Activated CD8-positive, alpha-beta T cell treated with anti-CD3 and anti-CD28 coated beads, Interleukin-2, amount 10 ng/mL, durations not matched to agents 7 days and 5 days (primary cell): ENCODE measurements at regions not wholly inside any gene's neighbourhood (a gene's known extent, or its start where the extent isn't known, plus 50 kb on each side); places are given as distances from the start of the nearest gene placed in this dataset.

Experiments
- ATAC-seq: fragments of 150-1000 bp; cut with Tn5 transposase; one replicate; pipeline ENCODE4 v1.10.0; 2021; ENCODE audit warnings: moderate library complexity
- CTCF ChIA-PET: fragments of 350-600 bp; sonication (Branson Sonifier 250); formaldehyde crosslinking; loops from one replicate; lab custom pipeline; 2021; ENCODE audit warnings: antibody characterized with exemption; lab: Charles Lee
- POLR2A ChIA-PET: fragments of 350-600 bp; sonication (Branson Sonifier 250); formaldehyde crosslinking; loops from one replicate; lab custom pipeline; 2021; ENCODE audit warnings: antibody characterized with exemption; lab: Charles Lee
- DNase-seq: peaks from one replicate; pipeline ENCODE4 v3.0.0-alpha.2; 2020
- H3K27ac Mint-ChIP-seq: one replicate; pipeline ENCODE4 v1.8.0; 2021; ENCODE audit warnings: mild to moderate bottlenecking, mixed read lengths
- H3K27me3 Mint-ChIP-seq: one replicate; pipeline ENCODE4 v1.8.0; 2021; ENCODE audit warnings: low read depth, mixed read lengths
- H3K36me3 Mint-ChIP-seq: one replicate; pipeline ENCODE4 v1.8.0; 2021; ENCODE audit warnings: low read depth, mixed read lengths
- H3K4me1 Mint-ChIP-seq: one replicate; pipeline ENCODE4 v1.8.0; 2021; ENCODE audit warnings: low read depth, mixed read lengths
- H3K4me3 Mint-ChIP-seq: one replicate; pipeline ENCODE4 v1.8.0; 2021; ENCODE audit warnings: mild to moderate bottlenecking, mixed read lengths
- H3K9me3 Mint-ChIP-seq: one replicate; pipeline ENCODE4 v1.8.0; 2022; ENCODE audit warnings: mixed read lengths; ENCODE audit not compliant: insufficient read depth

DNA sequence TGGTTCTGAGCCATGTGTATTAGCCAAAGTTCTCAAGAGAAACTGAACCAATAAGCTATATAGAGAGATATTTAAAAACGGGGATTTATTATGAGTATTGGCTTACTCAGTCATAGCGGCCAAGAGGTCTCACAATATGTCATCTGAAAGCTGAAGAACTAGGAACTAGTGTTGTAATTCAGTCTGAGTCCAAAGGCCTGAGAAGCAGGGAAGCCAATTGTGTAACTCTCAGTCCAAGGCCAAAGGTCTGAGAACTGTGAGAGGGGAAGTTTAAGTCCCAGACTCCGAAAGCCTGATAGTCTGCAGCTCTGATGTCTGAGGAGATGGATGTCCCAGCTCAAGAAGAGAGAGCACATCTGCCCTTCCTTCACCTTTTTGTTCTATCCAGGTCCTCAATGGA, 344.8 kb upstream of the USP15 start:
- no peaks in the 10 kb centered on the region for H3K27me3 Mint-ChIP-seq
- ChIA-PET CTCF (no interaction called here), POLR2A (no interaction called here)
- H3K4me1 Mint-ChIP-seq, result no peaks in the 10 kb centered on the region
- no peak for ATAC-seq
- no peak overlapping the region for H3K4me3 Mint-ChIP-seq
- H3K27ac Mint-ChIP-seq, result no peak overlapping the region
- DNase-seq, result no peak
- no peaks in the 10 kb centered on the region for H3K9me3 Mint-ChIP-seq
- no peaks in the 10 kb centered on the region for H3K36me3 Mint-ChIP-seq

DNA sequence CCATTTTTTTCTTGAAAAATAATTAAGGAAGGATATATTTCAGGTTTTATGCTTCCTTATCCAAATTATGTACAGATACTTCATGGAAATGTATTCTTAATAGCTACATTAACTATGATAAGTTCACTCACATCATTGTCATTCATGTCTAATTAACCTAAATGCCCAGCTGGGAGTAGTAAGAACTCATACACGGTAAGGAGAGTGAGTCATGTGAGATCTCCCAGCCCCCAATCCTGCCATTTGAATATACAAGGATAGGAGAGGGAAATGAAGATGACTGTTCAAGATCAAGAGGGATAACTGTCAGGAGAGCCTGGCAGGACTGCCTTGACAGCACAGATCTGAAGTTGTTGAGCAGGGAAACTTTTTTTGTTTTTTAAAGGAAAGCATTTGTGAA, 343.4 kb upstream of the USP15 start:
- H3K4me3 Mint-ChIP-seq, result no peak overlapping the region
- H3K9me3 Mint-ChIP-seq, result peaks cover 4% of the 10 kb centered on the region
- no peak for ATAC-seq
- H3K27me3 Mint-ChIP-seq, result no peaks in the 10 kb centered on the region
- H3K36me3 Mint-ChIP-seq, result no peaks in the 10 kb centered on the region
- ChIA-PET POLR2A (no interaction called here), CTCF (no interaction called here)
- no peaks in the 10 kb centered on the region for H3K4me1 Mint-ChIP-seq
- no peak for DNase-seq
- no peak overlapping the region for H3K27ac Mint-ChIP-seq

DNA sequence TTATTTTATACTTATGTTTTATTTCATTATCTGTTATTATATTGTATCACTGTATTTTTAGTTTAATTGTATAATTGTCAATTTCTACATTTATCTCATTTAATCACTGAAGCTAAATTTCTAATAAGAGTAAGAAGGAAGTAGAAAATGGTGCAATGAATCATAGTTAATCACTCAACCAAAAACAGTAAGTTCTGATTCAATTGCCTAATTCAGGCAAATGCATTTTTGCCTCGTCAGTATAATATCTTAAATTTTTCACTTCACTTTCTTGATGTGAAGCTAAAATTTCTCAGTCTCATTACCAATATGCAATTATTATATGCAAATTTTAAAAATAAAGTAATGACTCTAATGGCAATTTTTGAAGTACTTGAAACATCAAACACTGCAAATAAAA, 340.5 kb upstream of the USP15 start:
- DNase-seq (no peak), ATAC-seq (no peak)
- H3K36me3 Mint-ChIP-seq, result no peaks in the 10 kb centered on the region
- H3K27me3 Mint-ChIP-seq, result no peaks in the 10 kb centered on the region
- CTCF ChIA-PET, result no interaction called here
- no peak overlapping the region for H3K27ac Mint-ChIP-seq
- H3K4me3 Mint-ChIP-seq, result no peak overlapping the region
- H3K9me3 Mint-ChIP-seq, result peaks cover 7% of the 10 kb centered on the region
- no peaks in the 10 kb centered on the region for H3K4me1 Mint-ChIP-seq
- POLR2A ChIA-PET, result no interaction called here

DNA sequence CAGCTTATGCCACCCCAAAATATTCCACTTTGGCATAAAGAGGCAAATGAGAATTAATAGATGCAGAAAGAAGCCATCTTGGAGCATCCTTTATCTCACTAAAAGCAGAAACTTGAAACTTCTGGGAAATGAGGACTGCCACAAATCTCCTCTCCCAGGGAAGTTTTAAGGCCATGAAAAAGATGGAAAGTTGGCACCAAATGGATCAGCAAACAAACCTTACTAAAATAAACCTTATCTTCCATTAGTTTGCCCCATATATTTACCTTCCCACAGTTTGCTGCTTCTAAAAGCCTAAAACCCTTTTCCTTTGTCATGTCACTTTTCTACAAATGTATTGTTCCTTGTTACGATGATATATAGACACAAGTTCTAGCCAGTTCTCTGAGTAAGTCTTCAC, 340.0 kb upstream of the USP15 start:
- H3K27ac Mint-ChIP-seq, result no peak overlapping the region
- CTCF ChIA-PET, result no interaction called here
- ATAC-seq (no peak), DNase-seq (no peak)
- H3K27me3 Mint-ChIP-seq, result no peaks in the 10 kb centered on the region
- no peaks in the 10 kb centered on the region for H3K4me1 Mint-ChIP-seq
- H3K9me3 Mint-ChIP-seq, result peaks cover 7% of the 10 kb centered on the region
- no peaks in the 10 kb centered on the region for H3K36me3 Mint-ChIP-seq
- no peak overlapping the region for H3K4me3 Mint-ChIP-seq
- POLR2A ChIA-PET, result no interaction called here

- CTCF ChIA-PET, result no interaction called here
Measured at GRCh38 chr12:61923152-61923551, 337.1 kb upstream of the USP15 start.

DNA sequence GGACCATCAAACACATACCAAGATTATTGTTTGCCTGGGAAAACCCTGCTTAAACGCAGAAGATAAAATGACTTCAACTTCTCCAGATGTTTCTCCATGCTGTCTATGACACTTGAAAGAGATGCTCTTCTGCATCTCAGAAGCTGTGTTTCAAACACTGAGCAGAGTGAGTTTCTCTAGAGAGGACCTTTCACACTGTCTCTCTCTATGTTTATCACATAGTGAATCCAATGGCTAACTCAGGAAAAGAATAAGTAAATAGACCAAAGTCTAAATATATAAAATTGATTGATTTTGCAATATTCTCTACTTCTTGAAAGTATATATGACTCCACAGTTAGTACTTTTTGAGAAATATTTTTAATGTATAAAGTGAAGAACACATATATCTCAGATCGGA, 325.6 kb upstream of the USP15 start:
- Mint-ChIP-seq H3K36me3 (no peaks in the 10 kb centered on the region), H3K9me3 (no peaks in the 10 kb centered on the region), H3K4me3 (no peak overlapping the region), H3K4me1 (no peaks in the 10 kb centered on the region), H3K27me3 (no peaks in the 10 kb centered on the region), H3K27ac (no peak overlapping the region)
- ChIA-PET POLR2A (no interaction called here), CTCF (no interaction called here)
- ATAC-seq, result no peak
- DNase-seq, result no peak

More at GRCh38 chr12:61923152-61923551, 337.1 kb upstream of the USP15 start:
- no peaks in the 10 kb centered on the region for H3K27me3 Mint-ChIP-seq
- no peaks in the 10 kb centered on the region for H3K36me3 Mint-ChIP-seq
- DNase-seq, result no peak
- H3K27ac Mint-ChIP-seq, result no peak overlapping the region
- no peaks in the 10 kb centered on the region for H3K4me1 Mint-ChIP-seq
- POLR2A ChIA-PET, result no interaction called here
- no peak for ATAC-seq
- H3K9me3 Mint-ChIP-seq, result peaks cover 13% of the 10 kb centered on the region
- no peak overlapping the region for H3K4me3 Mint-ChIP-seq

DNA sequence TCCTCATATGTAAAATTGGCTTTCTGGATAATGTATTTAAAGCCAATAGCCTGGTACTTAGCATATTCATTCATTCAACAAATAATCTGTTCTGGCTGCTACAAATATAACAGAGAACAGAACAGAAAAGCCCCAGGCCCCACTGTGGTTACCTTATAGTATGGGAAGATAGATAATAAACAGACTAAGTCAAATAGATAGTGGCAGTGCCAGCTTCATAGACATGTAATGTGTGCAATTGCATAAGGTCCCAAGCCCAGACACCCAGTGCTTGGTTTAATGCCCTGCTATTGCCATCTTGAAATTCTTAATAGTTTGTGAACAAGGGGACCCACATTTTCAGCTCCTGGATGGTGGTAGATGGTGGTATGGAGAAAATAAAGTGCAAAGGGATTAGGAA, 320.2 kb upstream of the USP15 start:
- no peaks in the 10 kb centered on the region for H3K27me3 Mint-ChIP-seq
- H3K27ac Mint-ChIP-seq, result no peak overlapping the region
- ATAC-seq (no peak), DNase-seq (no peak)
- H3K4me1 Mint-ChIP-seq, result no peaks in the 10 kb centered on the region
- ChIA-PET POLR2A (no interaction called here), CTCF (no interaction called here)
- H3K9me3 Mint-ChIP-seq, result no peaks in the 10 kb centered on the region
- no peak overlapping the region for H3K4me3 Mint-ChIP-seq
- no peaks in the 10 kb centered on the region for H3K36me3 Mint-ChIP-seq

- H3K4me1 Mint-ChIP-seq, result no peaks in the 10 kb centered on the region
- H3K4me3 Mint-ChIP-seq, result no peak overlapping the region
- DNase-seq (no peak), ATAC-seq (no peak)
- H3K27me3 Mint-ChIP-seq, result no peaks in the 10 kb centered on the region
- no peaks in the 10 kb centered on the region for H3K9me3 Mint-ChIP-seq
- POLR2A ChIA-PET, result no interaction called here
- H3K36me3 Mint-ChIP-seq, result no peaks in the 10 kb centered on the region
- H3K27ac Mint-ChIP-seq, result no peak overlapping the region
- CTCF ChIA-PET, result interaction anchor here (0.6 kb wide), 1 partner anchor 1074 kb away, joined by 3 read pairs; no protein-coding TSS in a partner anchor
Measured at GRCh38 chr12:61956545-61956944, 303.7 kb upstream of the USP15 start.

DNA sequence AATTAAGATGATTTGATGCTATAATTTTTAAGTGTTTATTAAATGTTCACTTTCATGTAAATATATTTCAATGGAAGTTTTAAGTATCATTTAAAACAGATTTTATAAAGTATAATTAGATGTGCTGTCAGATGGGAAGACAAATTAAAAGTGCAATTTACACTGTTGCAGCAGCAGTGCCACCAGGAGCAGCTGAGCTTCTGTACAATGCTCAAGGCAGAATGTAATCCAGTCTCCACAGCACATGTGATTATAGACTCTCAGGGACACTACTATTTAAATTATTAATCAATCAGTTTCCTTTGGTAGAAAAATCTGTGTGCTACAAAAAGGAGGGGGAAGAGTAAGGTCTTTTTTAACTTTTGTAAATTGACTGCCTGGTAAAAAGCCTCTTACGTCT, 285.7 kb upstream of the USP15 start:
- H3K9me3 Mint-ChIP-seq, result peaks cover 6% of the 10 kb centered on the region
- POLR2A ChIA-PET, result no interaction called here
- H3K4me3 Mint-ChIP-seq, result no peak overlapping the region
- H3K36me3 Mint-ChIP-seq, result no peaks in the 10 kb centered on the region
- DNase-seq (no peak), ATAC-seq (no peak)
- H3K27ac Mint-ChIP-seq, result no peak overlapping the region
- CTCF ChIA-PET, result no interaction called here
- H3K4me1 Mint-ChIP-seq, result no peaks in the 10 kb centered on the region
- H3K27me3 Mint-ChIP-seq, result no peaks in the 10 kb centered on the region

DNA sequence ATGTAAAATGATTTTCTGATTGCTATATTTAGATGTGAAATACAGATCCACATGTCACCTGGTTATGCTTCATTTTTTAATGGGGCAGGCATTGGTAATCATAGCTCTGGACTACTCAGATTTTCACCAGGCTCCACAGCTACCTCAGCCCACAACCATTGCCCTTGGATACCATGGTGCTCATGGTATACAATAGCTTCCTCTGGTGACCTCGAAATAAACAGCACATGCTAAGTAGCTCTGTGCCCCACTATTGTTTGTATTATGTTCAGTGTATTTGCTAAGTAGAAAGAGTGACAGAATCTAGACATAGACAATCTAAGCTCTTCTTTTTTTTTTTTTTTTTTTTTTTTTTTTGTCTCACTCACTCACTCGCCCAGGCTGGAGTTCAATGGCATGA, 274.4 kb upstream of the USP15 start:
- DNase-seq, result no peak
- no peak for ATAC-seq
- Mint-ChIP-seq H3K4me1 (no peaks in the 10 kb centered on the region), H3K27me3 (peaks cover 2% of the 10 kb centered on the region), H3K9me3 (no peaks in the 10 kb centered on the region), H3K4me3 (no peak overlapping the region), H3K36me3 (no peaks in the 10 kb centered on the region), H3K27ac (no peak overlapping the region)
- ChIA-PET POLR2A (no interaction called here), CTCF (interaction anchor here (1.0 to 1.8 kb wide), 2 partner anchors 8 to 20 kb away, joined by 3 to 6 read pairs; no protein-coding TSS in a partner anchor)

GRCh38 chr12:61987173-61987572, 273.0 kb upstream of the USP15 start:
- ChIA-PET CTCF (no interaction called here), POLR2A (no interaction called here)
- no peak overlapping the region for H3K27ac Mint-ChIP-seq
- H3K4me1 Mint-ChIP-seq, result no peaks in the 10 kb centered on the region
- no peaks in the 10 kb centered on the region for H3K9me3 Mint-ChIP-seq
- DNase-seq, result no peak
- no peak for ATAC-seq
- H3K4me3 Mint-ChIP-seq, result no peak overlapping the region
- H3K27me3 Mint-ChIP-seq, result peaks cover 2% of the 10 kb centered on the region
- H3K36me3 Mint-ChIP-seq, result no peaks in the 10 kb centered on the region

DNA sequence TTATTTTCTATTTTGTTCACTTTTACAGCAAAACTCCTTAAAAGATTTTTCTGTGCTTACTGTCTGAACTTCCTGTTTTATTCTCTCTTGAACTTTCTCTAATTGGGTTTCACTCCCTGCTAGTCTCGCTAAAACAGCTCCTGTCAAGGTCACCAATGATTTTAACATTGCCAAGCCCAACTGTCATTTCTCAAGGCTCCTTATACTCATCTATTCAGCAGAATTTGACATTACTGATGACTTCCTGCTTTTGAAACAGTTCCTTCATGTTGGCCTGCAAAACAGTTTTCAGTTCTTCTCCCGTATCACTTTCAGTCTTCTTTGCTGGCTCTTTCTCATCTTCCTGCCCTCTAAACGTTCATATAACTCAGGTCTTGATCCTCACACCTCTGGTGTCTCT, 268.5 kb upstream of the USP15 start:
- Mint-ChIP-seq H3K4me3 (no peak overlapping the region), H3K27me3 (peaks cover 2% of the 10 kb centered on the region), H3K36me3 (no peaks in the 10 kb centered on the region), H3K9me3 (no peaks in the 10 kb centered on the region), H3K27ac (no peak overlapping the region), H3K4me1 (no peaks in the 10 kb centered on the region)
- ChIA-PET CTCF (no interaction called here), POLR2A (no interaction called here)
- no peak for DNase-seq
- no peak for ATAC-seq

DNA sequence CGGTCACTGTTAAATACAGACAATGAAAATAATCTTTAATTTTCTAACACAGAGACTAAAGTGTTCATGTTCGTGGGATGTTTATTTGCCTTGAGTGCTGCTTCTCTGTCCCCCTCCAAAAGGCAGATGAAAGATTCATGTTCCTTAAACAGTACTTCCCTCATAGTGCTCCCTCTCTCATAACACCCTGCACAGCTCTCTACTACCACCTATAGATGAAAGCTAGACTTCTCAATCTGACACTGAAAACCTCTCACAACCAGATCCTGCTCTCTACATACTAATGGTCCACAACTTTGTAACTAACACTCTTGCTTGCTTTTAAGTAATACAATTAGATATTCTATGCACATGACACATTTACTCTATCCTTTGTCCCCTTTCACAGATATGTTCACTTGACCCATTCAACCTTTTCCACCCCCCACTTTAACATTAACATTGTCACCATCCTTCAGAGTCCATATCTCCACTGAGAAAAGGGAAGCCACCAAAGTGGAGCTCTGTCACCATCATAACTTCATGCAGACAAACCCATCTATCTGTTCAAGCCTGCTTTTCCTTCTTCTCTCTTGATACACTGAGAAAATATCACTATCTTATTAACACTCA, 266.4 kb upstream of the USP15 start:
- ATAC-seq (peak; percentile 47), DNase-seq (no peak)
- Mint-ChIP-seq H3K9me3 (no peaks in the 10 kb centered on the region), H3K27me3 (peaks cover 2% of the 10 kb centered on the region), H3K4me3 (no peak overlapping the region), H3K36me3 (no peaks in the 10 kb centered on the region), H3K27ac (no peak overlapping the region), H3K4me1 (no peaks in the 10 kb centered on the region)
- POLR2A ChIA-PET, result no interaction called here
- CTCF ChIA-PET, result interaction anchor here (1.9 kb wide), 1 partner anchor 9 kb away, joined by 6 read pairs; no protein-coding TSS in a partner anchor
